Epidermal melanocyte (primary cell): ENCODE measurements at regions not wholly inside any gene's neighbourhood (a gene's known extent, or its start where the extent isn't known, plus 50 kb on each side); places are given as distances from the start of the nearest gene placed in this dataset.

ENCODE experiments used
- DNase-seq: peaks from one replicate; pipeline ENCODE4 v3.0.0; 2011; ENCODE audit warnings: low spot score; ENCODE audit not compliant: insufficient read length

- no peak for DNase-seq
Observed at GRCh38 chr3:107970993-107971580, 119.7 kb downstream of the CD47 start.

GRCh38 chr3:107969994-107970819 is 120.6 kb downstream of the CD47 start:
- no peak for DNase-seq

GRCh38 chr3:107969525-107969924 is 121.3 kb downstream of the CD47 start:
- DNase-seq: no peak

- DNase-seq: no peak
Observed at GRCh38 chr3:107966276-107966675, 124.6 kb downstream of the CD47 start.

GRCh38 chr3:107965136-107965655 is 125.6 kb downstream of the CD47 start:
- no peak for DNase-seq

- DNase-seq: no peak
Observed at GRCh38 chr3:107963581-107963980, 127.2 kb downstream of the CD47 start.

- DNase-seq: no peak
Observed at GRCh38 chr3:107962946-107963345, 127.9 kb downstream of the CD47 start.

- DNase-seq: no peak
Observed at GRCh38 chr3:107962037-107962436, 128.8 kb downstream of the CD47 start.

- DNase-seq: no peak
Observed at GRCh38 chr3:107959550-107960154, 131.2 kb downstream of the CD47 start.

GRCh38 chr3:107958146-107958545 is 132.7 kb downstream of the CD47 start:
- DNase-seq: no peak

- peak; percentile 54 for DNase-seq
Observed at GRCh38 chr3:107956991-107957900, 133.6 kb downstream of the CD47 start.

GRCh38 chr3:107954845-107955244 is 136.0 kb downstream of the CD47 start:
- no peak for DNase-seq

- no peak for DNase-seq
Observed at GRCh38 chr3:107953722-107954121, 137.1 kb downstream of the CD47 start.

GRCh38 chr3:107951126-107951525 is 139.7 kb downstream of the CD47 start:
- DNase-seq: no peak

GRCh38 chr3:107950417-107950816 is 140.4 kb downstream of the CD47 start:
- DNase-seq: no peak

GRCh38 chr3:107949394-107949970 is 141.3 kb downstream of the CD47 start:
- DNase-seq: no peak

GRCh38 chr3:107947203-107947602 is 143.6 kb downstream of the CD47 start:
- DNase-seq: no peak

GRCh38 chr3:107946700-107947099 is 144.1 kb downstream of the CD47 start:
- no peak for DNase-seq

GRCh38 chr3:107945417-107946094 is 145.3 kb downstream of the CD47 start:
- no peak for DNase-seq

GRCh38 chr3:107943786-107944523 is 146.9 kb downstream of the CD47 start:
- DNase-seq: no peak
